ENCODE measurements at regions not wholly inside any gene's neighbourhood (a gene's known extent, or its start where the extent isn't known, plus 50 kb on each side); places are given as distances from the start of the nearest gene placed in this dataset.

GRCh38 chr1:57826535-57826934, 402.7 kb upstream of the DAB1 start:
- H3K4me2 ChIP-seq (ENCODE audit: extremely low read depth, insufficient read depth, low read length), result no peak overlapping the region
- H3K27me3 ChIP-seq (ENCODE audit: control insufficient read depth, insufficient read depth, low read length), result no peaks in the 10 kb centered on the region
- DNase-seq (ENCODE audit: low read depth in 2 of 2), result no peak
- no peaks in the 10 kb centered on the region for H3K79me2 ChIP-seq (ENCODE audit: control insufficient read depth, insufficient read depth, low read length)
- no peaks in the 10 kb centered on the region for H3K36me3 ChIP-seq (ENCODE audit: control insufficient read depth, insufficient read depth, low read length)
- H3K4me3 ChIP-seq (replicated peaks in 1 of 4; ENCODE audit: control extremely low read depth in 1 of 4, insufficient read depth in 1 of 4, low read depth in 3 of 4, low read length in 4 of 4), result no peak overlapping the region
- no peaks in the 10 kb centered on the region for H3K4me1 ChIP-seq (ENCODE audit: control insufficient read depth, extremely low read depth, insufficient read depth, low read length)
- H3K9ac ChIP-seq (ENCODE audit: insufficient read depth, low read length), result no peak overlapping the region
- TF ChIP-seq CTCF (conservative IDR thresholded peaks at IDR 0.05 in 1 of 2, IDR thresholded peaks at IDR 0.05 in 1 of 2; ENCODE audit: low read depth in 1 of 2, low read length in 2 of 2) (no peak), EZH2 (IDR thresholded peaks at IDR 0.05; ENCODE audit: low read length, missing control alignments) (no peak)
- H3K9me3 ChIP-seq (ENCODE audit: control insufficient read depth, insufficient read depth, low read depth, low read length), result no peaks in the 10 kb centered on the region
- no peaks in the 10 kb centered on the region for H4K20me1 ChIP-seq (ENCODE audit: control insufficient read depth, extremely low read depth, insufficient read depth, low read length)
- no peak overlapping the region for H2AFZ ChIP-seq (ENCODE audit: low read length)
- H3K27ac ChIP-seq (ENCODE audit: insufficient read depth, low read length), result no peak overlapping the region

DNA sequence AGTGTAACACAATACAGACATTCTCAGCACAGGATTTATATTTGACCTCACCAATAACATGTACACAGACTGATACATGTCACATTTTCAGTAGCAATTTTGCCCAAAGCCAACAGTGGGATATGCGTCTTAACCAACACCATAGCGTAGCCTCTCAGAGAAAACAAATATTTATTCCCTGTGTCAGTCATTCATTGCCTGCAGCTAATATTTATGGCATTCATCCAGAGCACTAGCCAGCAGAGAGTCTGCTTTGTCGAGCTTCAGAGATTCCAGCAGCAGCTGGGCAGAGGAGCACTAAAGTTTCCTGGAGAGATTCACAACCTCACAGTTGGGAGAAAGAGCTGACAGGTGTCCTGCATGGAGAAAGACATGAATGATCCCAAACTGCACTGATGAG, 400.7 kb upstream of the DAB1 start:
- no peak overlapping the region for H2AFZ ChIP-seq (ENCODE audit: low read length)
- H3K27me3 ChIP-seq (ENCODE audit: control insufficient read depth, insufficient read depth, low read length), result no peaks in the 10 kb centered on the region
- no peak overlapping the region for H3K27ac ChIP-seq (ENCODE audit: insufficient read depth, low read length)
- H3K36me3 ChIP-seq (ENCODE audit: control insufficient read depth, insufficient read depth, low read length), result no peaks in the 10 kb centered on the region
- TF ChIP-seq CTCF (conservative IDR thresholded peaks at IDR 0.05 in 1 of 2, IDR thresholded peaks at IDR 0.05 in 1 of 2; ENCODE audit: low read depth in 1 of 2, low read length in 2 of 2), result no peak
- no peak overlapping the region for H3K4me3 ChIP-seq (replicated peaks in 1 of 4; ENCODE audit: control extremely low read depth in 1 of 4, insufficient read depth in 1 of 4, low read depth in 3 of 4, low read length in 4 of 4)
- no peaks in the 10 kb centered on the region for H3K4me1 ChIP-seq (ENCODE audit: control insufficient read depth, extremely low read depth, insufficient read depth, low read length)
- no peaks in the 10 kb centered on the region for H4K20me1 ChIP-seq (ENCODE audit: control insufficient read depth, extremely low read depth, insufficient read depth, low read length)
- no peak for DNase-seq (ENCODE audit: low read depth in 2 of 2)
- H3K9ac ChIP-seq (ENCODE audit: insufficient read depth, low read length), result no peak overlapping the region
- H3K9me3 ChIP-seq (ENCODE audit: control insufficient read depth, insufficient read depth, low read depth, low read length), result no peaks in the 10 kb centered on the region
- no peaks in the 10 kb centered on the region for H3K79me2 ChIP-seq (ENCODE audit: control insufficient read depth, insufficient read depth, low read length)
- H3K4me2 ChIP-seq (ENCODE audit: extremely low read depth, insufficient read depth, low read length), result no peak overlapping the region

DNA sequence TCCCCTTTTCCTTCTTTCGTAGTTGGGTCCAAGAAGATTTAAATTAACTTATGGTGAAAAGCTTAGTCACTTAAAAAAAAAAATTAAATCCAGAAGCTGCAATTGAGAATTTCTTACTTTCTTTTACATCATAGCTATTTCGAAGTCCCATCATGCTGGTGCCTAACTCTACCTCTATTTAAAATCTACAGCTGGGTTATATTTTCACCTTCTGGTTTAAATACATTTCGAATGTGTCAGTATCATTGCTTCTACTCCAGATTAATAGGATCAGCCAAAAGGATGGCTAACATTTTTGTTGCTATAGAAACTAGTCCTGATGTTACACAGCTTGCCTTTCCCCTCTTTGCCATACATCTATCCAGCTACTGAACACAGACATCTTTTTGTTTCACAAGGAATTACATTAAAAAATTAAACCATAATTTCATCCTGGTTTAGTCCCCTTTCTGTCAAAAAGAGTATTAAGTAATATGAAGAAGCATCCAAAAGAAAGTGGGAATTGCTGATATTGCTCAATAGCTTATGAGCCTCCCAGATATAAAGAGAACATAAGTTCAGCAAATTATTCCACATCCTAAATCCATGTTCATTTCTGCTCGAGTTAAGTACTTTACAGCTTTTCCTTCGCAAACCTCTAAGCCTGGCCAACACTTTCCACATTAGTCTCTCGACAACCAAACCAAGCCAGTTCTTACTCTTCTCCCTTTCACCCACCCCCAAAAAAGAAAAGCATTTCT, 396.7 kb upstream of the DAB1 start:
- no peaks in the 10 kb centered on the region for H4K20me1 ChIP-seq (ENCODE audit: control insufficient read depth, extremely low read depth, insufficient read depth, low read length)
- no peaks in the 10 kb centered on the region for H3K9me3 ChIP-seq (ENCODE audit: control insufficient read depth, insufficient read depth, low read depth, low read length)
- H2AFZ ChIP-seq (ENCODE audit: low read length), result no peak overlapping the region
- no peak overlapping the region for H3K27ac ChIP-seq (ENCODE audit: insufficient read depth, low read length)
- H3K4me2 ChIP-seq (ENCODE audit: extremely low read depth, insufficient read depth, low read length), result no peak overlapping the region
- no peak for DNase-seq (ENCODE audit: low read depth in 2 of 2)
- H3K27me3 ChIP-seq (ENCODE audit: control insufficient read depth, insufficient read depth, low read length), result no peaks in the 10 kb centered on the region
- H3K4me3 ChIP-seq (replicated peaks in 1 of 4; ENCODE audit: control extremely low read depth in 1 of 4, insufficient read depth in 1 of 4, low read depth in 3 of 4, low read length in 4 of 4), result no peak overlapping the region
- H3K4me1 ChIP-seq (ENCODE audit: control insufficient read depth, extremely low read depth, insufficient read depth, low read length), result no peaks in the 10 kb centered on the region
- no peak for TF ChIP-seq CTCF (conservative IDR thresholded peaks at IDR 0.05 in 1 of 2, IDR thresholded peaks at IDR 0.05 in 1 of 2; ENCODE audit: low read depth in 1 of 2, low read length in 2 of 2)
- TF ChIP-seq EZH2 (IDR thresholded peaks at IDR 0.05; ENCODE audit: low read length, missing control alignments), result no peak
- H3K36me3 ChIP-seq (ENCODE audit: control insufficient read depth, insufficient read depth, low read length), result no peaks in the 10 kb centered on the region
- no peaks in the 10 kb centered on the region for H3K79me2 ChIP-seq (ENCODE audit: control insufficient read depth, insufficient read depth, low read length)
- no peak overlapping the region for H3K9ac ChIP-seq (ENCODE audit: insufficient read depth, low read length)
